ENCODE measurements at regions not wholly inside any gene's neighbourhood (a gene's known extent, or its start where the extent isn't known, plus 50 kb on each side); places are given as distances from the start of the nearest gene placed in this dataset.

- TF ChIP-seq, protein P1, sequence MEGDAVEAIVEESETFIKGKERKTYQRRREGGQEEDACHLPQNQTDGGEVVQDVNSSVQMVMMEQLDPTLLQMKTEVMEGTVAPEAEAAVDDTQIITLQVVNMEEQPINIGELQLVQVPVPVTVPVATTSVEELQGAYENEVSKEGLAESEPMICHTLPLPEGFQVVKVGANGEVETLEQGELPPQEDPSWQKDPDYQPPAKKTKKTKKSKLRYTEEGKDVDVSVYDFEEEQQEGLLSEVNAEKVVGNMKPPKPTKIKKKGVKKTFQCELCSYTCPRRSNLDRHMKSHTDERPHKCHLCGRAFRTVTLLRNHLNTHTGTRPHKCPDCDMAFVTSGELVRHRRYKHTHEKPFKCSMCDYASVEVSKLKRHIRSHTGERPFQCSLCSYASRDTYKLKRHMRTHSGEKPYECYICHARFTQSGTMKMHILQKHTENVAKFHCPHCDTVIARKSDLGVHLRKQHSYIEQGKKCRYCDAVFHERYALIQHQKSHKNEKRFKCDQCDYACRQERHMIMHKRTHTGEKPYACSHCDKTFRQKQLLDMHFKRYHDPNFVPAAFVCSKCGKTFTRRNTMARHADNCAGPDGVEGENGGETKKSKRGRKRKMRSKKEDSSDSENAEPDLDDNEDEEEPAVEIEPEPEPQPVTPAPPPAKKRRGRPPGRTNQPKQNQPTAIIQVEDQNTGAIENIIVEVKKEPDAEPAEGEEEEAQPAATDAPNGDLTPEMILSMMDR (IDR thresholded peaks at IDR 0.05; ENCODE audit: poor library complexity, severe bottlenecking), result no peak
- TF ChIP-seq EP300 (conservative IDR thresholded peaks at IDR 0.05; ENCODE audit: poor library complexity, severe bottlenecking) (no peak), TAF1 (IDR thresholded peaks at IDR 0.05; ENCODE audit: low read depth) (no peak), POLR2AphosphoS5 (IDR thresholded peaks at IDR 0.05) (no peak)
- TF ChIP-seq, protein P2, sequence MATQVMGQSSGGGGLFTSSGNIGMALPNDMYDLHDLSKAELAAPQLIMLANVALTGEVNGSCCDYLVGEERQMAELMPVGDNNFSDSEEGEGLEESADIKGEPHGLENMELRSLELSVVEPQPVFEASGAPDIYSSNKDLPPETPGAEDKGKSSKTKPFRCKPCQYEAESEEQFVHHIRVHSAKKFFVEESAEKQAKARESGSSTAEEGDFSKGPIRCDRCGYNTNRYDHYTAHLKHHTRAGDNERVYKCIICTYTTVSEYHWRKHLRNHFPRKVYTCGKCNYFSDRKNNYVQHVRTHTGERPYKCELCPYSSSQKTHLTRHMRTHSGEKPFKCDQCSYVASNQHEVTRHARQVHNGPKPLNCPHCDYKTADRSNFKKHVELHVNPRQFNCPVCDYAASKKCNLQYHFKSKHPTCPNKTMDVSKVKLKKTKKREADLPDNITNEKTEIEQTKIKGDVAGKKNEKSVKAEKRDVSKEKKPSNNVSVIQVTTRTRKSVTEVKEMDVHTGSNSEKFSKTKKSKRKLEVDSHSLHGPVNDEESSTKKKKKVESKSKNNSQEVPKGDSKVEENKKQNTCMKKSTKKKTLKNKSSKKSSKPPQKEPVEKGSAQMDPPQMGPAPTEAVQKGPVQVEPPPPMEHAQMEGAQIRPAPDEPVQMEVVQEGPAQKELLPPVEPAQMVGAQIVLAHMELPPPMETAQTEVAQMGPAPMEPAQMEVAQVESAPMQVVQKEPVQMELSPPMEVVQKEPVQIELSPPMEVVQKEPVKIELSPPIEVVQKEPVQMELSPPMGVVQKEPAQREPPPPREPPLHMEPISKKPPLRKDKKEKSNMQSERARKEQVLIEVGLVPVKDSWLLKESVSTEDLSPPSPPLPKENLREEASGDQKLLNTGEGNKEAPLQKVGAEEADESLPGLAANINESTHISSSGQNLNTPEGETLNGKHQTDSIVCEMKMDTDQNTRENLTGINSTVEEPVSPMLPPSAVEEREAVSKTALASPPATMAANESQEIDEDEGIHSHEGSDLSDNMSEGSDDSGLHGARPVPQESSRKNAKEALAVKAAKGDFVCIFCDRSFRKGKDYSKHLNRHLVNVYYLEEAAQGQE (IDR thresholded peaks at IDR 0.05; ENCODE audit: borderline replicate concordance), result no peak
These were observed 1054.4 kb upstream of the SPRY2 start for GRCh38 chr13:81395368-81395767.
